ENCODE measurements at regions not wholly inside any gene's neighbourhood (a gene's known extent, or its start where the extent isn't known, plus 50 kb on each side); places are given as distances from the start of the nearest gene placed in this dataset.
"Not testable (repeated sequence)": the region's sequence is repeated elsewhere in the genome, so short reads cannot be mapped to it uniquely, and the experiment has no call there.

DNA sequence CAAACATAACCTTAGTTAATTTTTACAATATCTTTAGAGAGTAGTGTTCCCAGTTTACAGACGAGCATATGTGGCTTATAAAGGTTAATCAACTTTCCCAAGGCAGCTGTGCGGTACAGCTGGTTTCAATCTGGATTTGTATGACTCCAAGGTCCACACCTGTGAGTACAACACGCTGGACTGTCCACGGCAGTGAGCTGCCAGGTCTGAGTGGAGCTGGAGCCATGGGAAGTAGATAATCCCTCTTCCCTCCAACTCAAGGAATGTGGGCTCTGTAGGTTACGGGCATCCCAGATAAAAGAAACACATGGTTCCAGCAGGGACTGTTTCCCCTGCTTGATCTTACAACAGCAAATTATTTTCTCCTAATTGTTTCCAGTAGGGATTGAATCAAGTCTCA is 102.2 kb downstream of the SOD2 start:
- DNase-seq: no peak

- DNase-seq: no peak
Observed at GRCh38 chr6:159586684-159587083, 106.4 kb downstream of the SOD2 start.

DNA sequence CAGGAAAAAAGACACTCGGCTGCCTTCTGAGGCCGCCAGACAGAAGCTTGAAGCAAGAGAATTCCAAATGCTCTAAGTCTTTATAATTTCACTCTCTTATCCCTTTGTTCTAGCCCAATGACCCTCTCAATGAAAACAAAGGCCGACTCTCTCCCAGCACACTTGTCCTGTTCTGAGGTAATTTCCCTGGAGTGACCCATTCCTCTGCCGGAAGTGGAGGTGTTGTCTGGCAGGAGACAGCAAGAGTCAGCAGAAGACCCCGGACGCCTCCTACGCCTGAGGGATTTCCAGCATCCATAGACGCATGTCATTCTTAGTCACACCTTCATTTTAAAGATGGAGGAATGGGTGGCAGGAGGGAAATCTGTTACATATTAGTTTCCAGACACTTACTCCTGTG is 110.3 kb downstream of the SOD2 start:
- no peak for DNase-seq

DNA sequence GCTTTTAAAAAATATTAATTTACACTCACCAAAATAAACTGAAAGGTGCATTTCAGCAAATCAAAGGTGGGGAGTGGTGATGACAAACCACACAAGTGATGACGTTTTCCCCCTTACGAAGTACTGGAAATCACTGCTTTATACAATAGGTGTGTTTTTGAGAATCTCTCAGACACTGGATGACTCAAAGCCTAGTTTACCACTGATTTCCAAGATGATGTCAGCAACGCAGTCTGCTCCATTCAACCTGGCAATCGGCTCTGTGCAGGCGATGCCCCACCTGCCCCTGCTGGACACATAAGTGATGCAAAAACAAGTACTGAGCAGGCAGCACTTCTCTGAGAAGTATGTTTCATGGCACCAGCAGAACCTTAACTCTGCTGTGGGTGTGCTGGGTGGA is 114.4 kb downstream of the SOD2 start:
- no peak for DNase-seq

- DNase-seq: no peak
Observed at GRCh38 chr6:159577564-159577963, 115.5 kb downstream of the SOD2 start.

DNA sequence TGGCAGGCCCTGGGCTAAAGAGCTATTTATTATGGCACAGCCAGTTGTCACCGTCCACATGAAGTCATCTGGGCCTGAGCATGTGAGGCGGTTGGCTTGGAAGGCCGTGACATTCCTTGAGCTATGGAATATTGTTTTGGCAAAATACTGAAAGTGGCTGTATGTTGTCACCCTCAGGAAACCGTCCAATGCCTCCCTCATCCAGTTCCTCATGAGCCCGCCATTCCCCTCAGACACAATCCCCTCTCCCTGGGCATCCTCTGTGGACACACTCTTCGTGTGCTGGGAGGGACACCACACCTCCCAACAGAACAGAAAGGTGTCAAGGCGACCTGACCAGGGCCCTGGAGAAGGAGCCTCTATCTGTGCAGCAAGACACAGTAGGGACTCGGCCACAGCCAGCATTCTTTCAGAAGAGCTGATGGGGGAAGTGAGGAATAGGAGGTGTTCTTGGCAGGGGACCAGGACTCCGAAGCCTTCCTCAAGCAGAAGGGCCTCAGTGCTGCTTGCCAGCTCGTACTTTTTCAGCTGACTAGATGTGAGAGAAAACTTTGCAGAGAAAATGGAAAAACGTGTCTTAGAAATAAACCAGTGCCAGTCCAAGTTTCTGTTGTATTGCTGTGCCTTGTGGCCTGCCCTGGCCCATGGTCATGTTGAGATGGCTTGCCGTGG is 120.5 kb downstream of the SOD2 start:
- no peak for DNase-seq

- DNase-seq: no peak
Observed at GRCh38 chr6:159565181-159565710, 127.8 kb downstream of the SOD2 start.

DNA sequence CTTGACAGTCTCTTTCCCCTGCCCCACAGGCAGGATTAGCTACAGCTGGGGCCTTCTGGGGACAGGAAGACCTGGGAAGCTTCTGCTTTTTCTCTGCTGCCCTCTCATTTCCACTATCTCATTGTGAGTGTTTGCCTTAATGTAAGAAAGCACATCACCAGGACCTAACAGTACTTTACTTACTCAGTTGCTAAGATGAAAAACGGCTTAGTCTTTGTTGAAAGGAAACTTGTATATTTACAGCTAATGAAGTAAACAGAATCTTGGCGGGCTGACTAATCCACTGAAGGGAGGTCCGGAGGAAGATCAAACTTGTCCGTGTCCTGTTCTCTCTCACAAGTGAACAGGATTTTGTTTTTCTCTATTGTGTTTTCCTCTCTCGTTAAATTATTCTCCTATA is 128.6 kb downstream of the SOD2 start:
- DNase-seq: no peak

DNA sequence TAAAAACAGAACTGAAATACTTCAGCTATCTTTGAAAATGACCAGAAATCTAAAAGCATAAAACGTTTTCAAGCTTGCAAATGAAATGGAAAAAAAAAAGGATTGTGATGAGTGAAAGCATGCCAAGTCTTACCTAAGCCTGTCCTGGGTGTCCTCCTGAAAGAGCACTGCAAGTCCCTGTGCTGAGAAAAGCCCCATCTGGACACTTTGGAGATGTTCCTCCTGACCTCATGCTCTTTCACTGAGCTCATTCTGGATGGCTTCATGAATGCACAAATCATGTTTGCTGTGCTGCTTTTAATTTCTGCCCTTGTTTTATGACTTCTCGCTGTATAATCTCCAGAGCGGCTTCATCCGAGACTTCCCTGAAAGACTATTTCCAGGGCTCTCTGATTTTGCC is 136.0 kb downstream of the SOD2 start:
- no peak for DNase-seq

- DNase-seq: no peak
Observed at GRCh38 chr6:159555082-159555875, 137.8 kb downstream of the SOD2 start.

- DNase-seq: no peak
Observed at GRCh38 chr6:159541296-159541695, 151.7 kb downstream of the SOD2 start.

- DNase-seq: no peak
Observed at GRCh38 chr6:159540883-159541282, 152.2 kb downstream of the SOD2 start.

DNA sequence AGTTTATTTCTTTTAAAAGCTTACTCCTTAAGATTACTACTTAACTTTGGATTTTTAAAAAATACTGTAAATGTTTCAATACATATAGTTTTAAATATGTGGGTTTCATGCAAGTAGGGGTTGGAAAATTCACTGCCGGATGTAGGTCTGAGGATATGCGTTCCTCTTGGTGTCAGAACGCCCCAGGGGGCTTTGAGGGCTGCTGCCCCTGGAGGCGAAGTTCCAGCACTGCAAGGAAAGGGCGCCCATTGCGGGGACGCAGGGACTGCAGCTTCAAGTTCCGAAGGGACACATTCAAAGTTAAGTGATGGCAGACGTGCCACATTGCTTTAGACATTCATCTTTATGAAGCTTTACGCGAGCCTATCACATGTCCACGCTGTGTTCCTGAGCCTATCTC is 152.9 kb downstream of the SOD2 start:
- no peak for DNase-seq

GRCh38 chr6:159538031-159538430 is 155.0 kb downstream of the SOD2 start:
- not testable (repeated sequence) for DNase-seq

DNA sequence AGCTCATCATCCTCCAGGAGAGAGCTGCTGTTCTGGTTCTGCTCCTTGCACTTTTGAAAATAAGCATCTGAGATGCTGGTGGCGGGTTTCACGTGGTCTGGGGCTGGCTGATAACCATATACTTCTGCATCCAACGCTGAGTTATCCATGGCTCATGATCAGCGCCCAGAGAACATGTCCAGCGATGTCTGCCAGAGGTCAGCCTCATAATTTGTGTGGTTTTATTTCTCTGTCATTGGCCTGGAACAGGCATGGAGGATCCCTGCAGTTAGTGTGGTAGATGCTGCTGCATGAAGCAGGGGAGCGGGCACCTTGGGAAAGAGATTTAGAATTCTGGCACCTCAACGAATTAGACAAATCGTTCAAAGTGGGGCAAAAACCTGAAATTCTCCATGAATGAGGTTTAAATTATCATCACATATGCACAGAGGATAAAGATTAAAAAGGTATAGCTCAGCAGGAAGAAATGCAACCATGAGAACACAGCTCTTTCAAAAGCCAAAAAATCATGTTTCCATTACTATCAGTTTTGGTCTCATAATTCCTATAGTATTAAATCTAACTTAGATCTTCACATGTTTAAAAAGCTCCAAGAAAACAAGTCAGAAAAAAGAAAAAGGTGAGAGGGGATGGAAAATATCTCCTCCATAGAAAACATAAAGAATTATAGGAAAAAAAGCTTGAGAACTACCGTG is 157.2 kb downstream of the SOD2 start:
- DNase-seq: no peak

DNA sequence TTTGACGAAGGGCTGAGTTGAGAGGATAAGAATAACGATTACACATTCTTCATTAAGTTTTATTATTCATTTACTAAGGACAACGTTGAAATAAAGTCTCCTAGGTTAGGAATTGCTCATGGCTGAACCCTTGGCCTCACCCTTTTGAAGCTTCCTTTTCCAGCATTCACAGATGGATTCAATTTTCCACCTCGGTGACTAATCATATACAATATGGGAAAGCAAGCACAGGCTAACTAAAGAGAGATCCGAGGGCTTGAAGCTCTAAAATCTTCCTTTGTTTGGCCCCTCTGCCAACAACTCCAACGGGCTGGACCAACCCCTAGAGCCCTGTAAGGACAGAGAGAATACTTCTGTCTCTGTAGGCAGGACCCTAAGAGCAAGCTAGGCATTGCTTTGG is 159.5 kb downstream of the SOD2 start:
- no peak for DNase-seq

DNA sequence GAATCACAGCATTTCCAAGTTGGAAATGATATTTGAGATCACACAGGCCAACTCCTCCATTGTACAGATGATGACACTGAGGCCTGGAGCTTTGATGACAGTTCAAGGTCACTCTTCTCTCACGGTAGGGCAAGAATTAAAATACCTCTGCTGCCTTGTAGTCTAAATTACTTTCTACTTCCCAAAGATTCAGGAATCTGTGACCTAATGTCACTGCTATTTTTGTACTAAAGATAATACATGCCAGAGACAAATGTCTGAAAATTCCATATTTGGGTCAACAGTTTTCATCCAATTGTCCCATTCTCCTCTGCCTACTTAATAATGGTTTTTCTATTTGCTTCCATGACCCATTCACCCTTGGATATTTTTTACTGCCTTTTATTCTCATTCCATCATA is 160.0 kb downstream of the SOD2 start:
- no peak for DNase-seq

DNA sequence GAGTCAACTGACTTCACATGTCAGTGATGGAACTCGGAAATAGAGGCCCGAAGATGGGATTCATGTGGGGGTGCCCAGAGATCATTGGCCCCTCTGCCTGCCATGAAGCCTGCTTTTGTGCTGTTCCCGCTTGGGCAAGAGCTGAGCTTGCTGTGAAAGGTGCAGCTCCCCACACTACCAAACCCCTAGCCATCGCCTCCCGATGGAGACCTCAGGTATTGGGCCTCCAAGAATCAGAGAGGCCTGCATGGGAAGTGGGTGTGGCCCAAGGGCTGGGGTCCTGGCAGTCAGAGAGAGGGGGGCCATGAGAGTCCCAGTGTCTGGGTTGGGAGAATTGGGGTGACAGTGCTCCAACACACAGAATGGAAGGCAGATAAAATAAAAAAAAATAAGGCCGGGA is 160.9 kb downstream of the SOD2 start:
- DNase-seq: no peak

- no peak for DNase-seq
Observed at GRCh38 chr6:159529934-159530333, 163.1 kb downstream of the SOD2 start.

- no peak for DNase-seq
Observed at GRCh38 chr6:159527351-159527750, 165.7 kb downstream of the SOD2 start.

GRCh38 chr6:159525445-159526025 is 167.5 kb downstream of the SOD2 start:
- no peak for DNase-seq

GRCh38 chr6:159522877-159523547 is 170.0 kb downstream of the SOD2 start:
- DNase-seq: no peak

DNA sequence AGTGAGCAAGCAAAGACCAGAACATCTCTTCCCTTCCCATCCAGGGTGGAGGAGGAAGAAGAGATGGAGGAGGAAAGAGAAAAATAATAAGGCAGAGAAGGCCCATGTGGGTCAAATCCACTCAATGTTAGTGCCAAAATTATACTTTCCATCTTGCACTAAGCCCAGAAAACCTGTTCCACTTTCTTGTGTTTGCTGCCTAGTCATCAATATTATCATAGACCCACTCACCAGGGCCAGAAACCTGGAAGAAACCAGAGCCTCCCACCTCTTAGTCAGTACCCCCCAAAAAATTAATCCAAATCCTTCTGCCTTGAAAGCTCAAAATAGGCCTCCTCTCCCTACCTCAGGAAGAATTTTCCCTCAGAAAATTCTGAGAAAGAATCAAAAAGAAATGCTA is 171.1 kb downstream of the SOD2 start:
- DNase-seq: no peak
